ENCODE measurements at regions not wholly inside any gene's neighbourhood (a gene's known extent, or its start where the extent isn't known, plus 50 kb on each side); places are given as distances from the start of the nearest gene placed in this dataset.

- no peak for DNase-seq
Measured at GRCh38 chr21:15327637-15328265, 263.0 kb upstream of the NRIP1 start.

- DNase-seq, result no peak
Measured at GRCh38 chr21:15329191-15329590, 264.4 kb upstream of the NRIP1 start.

GRCh38 chr21:15330872-15331271 lies 266.1 kb upstream of the NRIP1 start:
- DNase-seq, result no peak

- no peak for DNase-seq
Measured at GRCh38 chr21:15332572-15332971, 267.8 kb upstream of the NRIP1 start.

GRCh38 chr21:15333136-15333710 lies 268.4 kb upstream of the NRIP1 start:
- no peak for DNase-seq

DNA sequence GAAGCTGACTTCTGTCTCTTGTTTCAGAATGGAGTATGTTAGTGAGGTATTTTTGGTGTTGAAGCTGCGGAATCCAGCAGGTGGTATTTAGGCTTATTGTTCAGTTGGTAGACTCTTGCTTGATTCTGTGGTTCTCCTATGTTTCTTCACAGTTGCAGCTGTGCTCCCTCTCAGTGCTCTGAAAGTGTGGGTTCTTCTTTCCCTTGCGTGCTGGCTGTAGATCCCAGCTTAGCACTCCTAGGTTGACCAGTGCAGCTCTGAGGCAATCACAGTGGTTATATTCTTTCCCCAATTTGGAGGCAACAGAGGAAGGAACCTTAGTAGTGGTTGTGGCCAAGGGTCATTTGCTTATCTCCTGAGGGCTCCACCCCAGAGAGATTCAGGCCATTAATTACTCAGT lies 269.2 kb upstream of the NRIP1 start:
- DNase-seq, result no peak

DNA sequence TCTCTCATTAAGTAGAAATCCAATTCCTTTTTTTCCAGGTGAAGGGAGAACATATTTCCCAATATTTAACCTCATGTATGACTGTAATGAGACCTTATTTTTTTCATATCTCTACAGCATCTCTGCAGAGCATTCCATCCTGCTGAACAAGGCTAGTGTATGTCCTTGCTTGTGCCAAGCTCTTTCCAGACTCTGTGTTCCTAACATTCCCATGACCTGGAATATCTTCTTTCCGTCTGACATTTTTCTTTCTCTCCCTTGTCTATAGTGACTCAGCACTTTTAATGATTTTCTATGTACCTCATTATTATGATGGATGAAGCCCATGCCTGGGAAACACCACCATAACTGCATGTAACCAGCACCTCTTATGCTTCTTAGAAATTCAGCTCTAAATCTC lies 278.3 kb upstream of the NRIP1 start:
- DNase-seq, result no peak

- DNase-seq, result no peak
Measured at GRCh38 chr21:15352009-15352408, 287.2 kb upstream of the NRIP1 start.

GRCh38 chr21:15353546-15353945 lies 288.7 kb upstream of the NRIP1 start:
- no peak for DNase-seq

- no peak for DNase-seq
Measured at GRCh38 chr21:15354516-15354915, 289.7 kb upstream of the NRIP1 start.

DNA sequence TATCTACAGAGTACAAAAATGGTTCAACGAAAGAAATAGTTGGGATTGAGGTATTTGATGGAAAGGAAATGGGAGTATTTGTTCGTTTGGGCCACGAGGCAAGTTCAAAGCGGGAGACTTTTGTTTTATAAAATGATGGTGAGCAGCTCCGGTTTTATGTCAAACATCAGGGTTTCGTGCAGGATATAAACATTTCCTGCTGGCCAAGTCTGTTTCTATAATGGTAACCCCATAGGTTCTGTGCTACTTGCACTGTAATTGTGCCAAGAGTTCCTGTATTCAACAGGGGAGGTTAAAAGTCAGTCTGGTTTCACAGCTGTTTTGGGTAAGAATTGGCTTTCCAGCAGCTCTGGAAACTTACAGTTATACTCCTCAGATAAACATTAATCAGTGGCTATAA lies 290.3 kb upstream of the NRIP1 start:
- DNase-seq, result no peak

DNA sequence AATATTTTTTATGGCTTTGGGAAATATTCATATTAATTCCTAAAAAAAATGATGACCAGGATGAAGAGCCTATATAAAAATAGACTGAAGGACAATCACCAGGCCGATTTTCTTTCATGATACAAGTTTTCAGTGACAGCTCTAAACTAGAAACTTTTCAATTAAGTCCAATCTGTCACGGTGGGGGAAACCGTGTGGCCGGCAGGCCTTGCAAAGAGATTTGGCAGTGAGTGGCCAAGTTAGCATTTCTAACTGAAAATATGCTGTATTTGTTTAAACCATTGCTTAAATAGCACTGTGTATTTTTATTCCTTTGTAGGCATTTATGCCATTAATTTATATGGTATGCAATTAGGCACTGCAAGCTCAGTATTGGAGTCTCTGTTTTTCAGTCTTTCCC lies 294.5 kb upstream of the NRIP1 start:
- DNase-seq, result no peak

GRCh38 chr21:15362458-15362857 lies 297.7 kb upstream of the NRIP1 start:
- DNase-seq, result no peak

DNA sequence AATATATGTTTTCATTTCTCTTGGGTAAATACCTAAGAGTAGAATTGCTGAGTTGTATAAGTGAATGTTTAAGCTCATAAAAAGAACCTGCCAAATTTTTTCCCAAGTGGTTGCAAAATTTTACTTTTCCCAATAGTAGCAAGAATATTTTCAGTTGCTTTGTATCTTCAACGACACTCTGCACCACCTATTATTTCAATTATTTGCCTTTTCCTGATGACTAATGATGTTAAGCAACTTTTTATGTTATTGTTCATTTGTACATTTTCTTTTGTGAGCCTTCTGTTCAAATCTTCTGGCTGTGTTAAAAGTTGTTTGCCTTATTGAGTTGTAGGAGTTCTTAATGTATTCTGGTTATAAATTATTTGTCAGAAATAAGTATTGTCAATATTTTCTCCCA lies 299.1 kb upstream of the NRIP1 start:
- DNase-seq, result no peak

- DNase-seq, result no peak
Measured at GRCh38 chr21:15365751-15366392, 301.1 kb upstream of the NRIP1 start.

GRCh38 chr21:15366555-15366954 lies 301.8 kb upstream of the NRIP1 start:
- no peak for DNase-seq

DNA sequence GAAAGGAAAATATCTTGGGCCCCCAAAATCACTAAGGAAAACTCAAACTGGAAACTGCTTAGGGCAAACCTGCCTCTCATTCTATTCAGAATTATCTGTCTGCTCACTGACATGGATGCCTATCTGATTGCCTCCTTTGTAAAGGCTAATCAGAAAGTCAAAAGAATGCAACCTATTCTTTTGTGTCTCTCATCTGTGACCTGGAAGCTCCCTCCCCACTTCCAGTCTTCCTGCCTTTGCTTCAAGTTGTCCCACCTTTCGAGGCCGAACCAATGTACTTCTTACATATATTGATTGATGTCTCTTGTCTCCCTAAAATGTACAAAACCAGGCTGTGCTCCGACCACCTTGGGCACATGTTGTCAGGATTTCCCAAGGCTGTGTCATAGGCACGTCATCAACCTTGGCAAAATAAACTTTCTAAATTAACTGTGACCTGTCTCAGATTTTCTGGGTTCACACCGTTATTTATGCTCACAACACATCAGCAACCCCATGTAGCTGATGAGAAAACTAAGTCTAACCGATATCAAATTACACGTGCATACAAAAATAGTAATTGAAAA lies 302.3 kb upstream of the NRIP1 start:
- no peak for DNase-seq

- peak; percentile 64 for DNase-seq
Measured at GRCh38 chr21:15370462-15370975, 305.7 kb upstream of the NRIP1 start.

DNA sequence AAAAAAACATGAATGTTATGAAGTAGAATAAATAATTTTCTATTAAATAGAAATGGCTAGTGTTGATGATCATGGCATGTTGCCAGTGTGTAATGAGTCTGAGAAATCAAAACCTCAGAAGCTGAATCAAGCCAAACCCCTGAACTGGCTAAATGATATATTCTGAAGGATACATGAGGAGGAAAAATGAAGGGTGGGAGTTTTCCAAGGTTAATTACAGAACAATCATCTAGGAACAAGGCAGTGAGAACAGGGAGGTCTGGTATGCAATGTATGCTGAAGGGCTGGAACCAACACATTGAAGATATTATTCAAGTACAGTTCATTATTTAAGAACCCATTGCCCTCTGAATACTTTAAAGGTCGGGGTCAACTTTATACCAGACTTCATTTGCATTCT lies 309.1 kb upstream of the NRIP1 start:
- DNase-seq, result no peak

- no peak for DNase-seq
Measured at GRCh38 chr21:15379776-15380175, 315.0 kb upstream of the NRIP1 start.

DNA sequence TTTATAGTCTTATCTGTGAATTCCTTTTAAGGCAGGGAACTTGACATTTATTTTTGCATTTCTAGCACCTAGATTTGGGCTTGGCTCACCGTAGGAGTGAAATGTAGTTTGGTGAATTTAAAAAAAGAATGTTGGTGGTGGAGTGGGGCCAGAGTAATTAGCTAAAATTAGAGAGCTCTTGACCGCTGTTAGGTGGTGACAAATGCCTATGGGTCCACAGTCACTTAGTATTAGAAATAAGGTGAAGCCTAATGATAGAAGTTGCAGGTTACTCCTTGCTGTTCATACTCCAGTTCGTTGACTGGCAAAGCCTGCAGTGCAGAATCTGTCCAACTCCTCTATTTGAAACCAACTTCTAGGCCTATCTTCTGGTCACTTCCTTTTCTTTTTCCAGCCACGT lies 318.8 kb upstream of the NRIP1 start:
- no peak for DNase-seq

- no peak for DNase-seq
Measured at GRCh38 chr21:15390049-15390448, 325.2 kb upstream of the NRIP1 start.

GRCh38 chr21:15397258-15397657 lies 332.5 kb upstream of the NRIP1 start:
- no peak for DNase-seq

- DNase-seq, result no peak
Measured at GRCh38 chr21:15400905-15401304, 328.9 kb upstream of the USP25 start.
